HG03103 (cell line): ENCODE measurements at regions not wholly inside any gene's neighbourhood (a gene's known extent, or its start where the extent isn't known, plus 50 kb on each side); places are given as distances from the start of the nearest gene placed in this dataset.

Experiments
- ATAC-seq: cut with Tn5 transposase; IDR thresholded peaks from one replicate; pipeline ENCODE4 v1.9.1; 2021; ENCODE audit warnings: low read depth; ENCODE audit not compliant: unreplicated experiment

DNA sequence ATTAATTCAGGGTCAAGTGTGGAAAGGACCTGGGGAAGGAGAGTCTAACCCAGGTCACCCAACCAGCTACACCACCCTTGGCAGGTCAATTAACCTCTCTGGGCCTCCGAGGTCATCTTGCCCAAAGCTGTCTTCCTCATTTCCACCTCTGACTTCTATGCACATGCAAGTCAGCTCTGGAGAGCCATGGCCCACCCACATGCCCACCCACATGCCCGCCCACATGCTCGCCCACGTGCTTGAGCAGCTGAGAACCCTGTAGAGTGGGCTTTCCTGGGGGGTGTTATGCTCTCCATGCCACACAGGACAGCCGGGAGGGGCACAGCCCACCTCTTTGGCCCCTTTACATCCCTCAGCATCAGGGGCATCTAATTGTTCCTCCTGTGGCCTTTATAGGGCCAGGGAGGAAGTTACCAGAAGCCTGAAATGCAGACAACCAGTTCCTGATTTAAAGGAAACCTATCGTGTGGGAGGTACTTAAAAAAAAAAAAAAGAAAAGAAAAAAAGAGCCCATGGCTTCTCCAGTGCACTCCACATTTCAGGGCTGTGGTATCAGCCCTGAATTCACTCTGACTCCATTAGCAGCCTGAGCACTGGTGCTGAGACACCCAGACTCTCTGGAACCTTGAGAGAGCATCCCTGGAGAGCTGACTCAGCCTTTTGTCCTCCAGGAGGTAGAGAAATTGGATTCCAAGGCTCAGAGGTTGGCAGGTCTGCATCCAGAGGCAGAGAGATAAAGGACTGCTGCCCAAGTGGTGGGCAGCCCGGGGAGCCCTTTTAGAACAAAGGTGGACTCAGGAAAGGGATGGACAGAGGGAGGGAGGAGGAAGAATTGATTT is 176.2 kb upstream of the ZMIZ1 start:
- no peak for ATAC-seq

- ATAC-seq, result no peak
Measured at GRCh38 chr10:78893217-78893616, 175.5 kb upstream of the ZMIZ1 start.

DNA sequence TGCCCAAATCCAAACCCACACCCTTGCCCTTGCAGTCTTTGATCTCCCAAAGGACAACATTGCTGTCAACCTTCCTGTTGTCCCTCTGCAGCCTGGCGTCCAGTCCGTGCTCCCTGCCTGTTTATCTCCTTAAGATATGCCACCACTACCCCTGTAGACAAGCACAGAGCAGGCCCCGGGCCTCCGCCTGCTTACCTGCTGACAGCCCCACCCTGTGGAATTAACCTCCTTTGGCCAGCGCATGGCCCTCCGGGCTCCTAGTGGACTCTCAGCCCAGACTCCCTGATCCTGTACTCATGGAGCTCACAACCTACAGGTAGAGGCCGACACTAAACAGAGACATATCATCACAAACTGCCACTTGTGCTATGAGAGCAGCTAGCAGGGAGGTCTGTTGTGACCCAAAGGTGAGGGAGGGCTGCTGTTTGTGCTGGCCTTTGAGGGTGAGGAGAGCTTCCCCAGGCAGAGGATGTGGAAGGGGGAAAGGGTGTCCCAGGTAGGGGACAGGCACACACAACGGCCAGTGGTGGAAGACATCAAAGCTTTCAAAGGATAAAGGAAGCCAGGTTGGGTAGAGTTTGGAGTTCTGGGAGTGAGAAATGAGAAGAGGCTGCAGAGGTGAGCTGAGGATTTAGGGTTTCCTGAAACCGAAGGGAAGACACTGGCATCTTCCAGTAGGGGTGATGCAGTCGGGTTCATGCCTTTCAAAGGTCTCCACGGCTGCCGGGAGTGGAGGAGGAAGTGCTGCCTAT is 174.5 kb upstream of the ZMIZ1 start:
- no peak for ATAC-seq

DNA sequence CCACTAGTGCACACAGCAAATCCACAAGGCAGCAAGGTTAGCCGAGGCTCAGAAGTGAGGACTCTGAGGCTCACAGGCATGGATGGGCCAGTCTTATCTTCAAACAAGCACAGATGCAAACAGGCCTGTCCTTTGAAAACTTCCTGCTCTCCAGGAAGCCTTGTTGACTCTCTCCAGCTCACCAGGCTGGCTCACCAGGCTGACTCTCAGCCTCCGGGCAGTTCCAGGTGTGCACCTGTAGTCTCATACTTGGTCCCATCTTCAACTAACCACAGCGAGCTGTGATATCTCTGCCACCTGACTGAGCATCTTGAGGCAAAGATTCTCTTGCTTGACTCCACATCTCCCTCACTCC is 173.9 kb upstream of the ZMIZ1 start:
- no peak for ATAC-seq

GRCh38 chr10:78895469-78895868 is 173.3 kb upstream of the ZMIZ1 start:
- no peak for ATAC-seq

DNA sequence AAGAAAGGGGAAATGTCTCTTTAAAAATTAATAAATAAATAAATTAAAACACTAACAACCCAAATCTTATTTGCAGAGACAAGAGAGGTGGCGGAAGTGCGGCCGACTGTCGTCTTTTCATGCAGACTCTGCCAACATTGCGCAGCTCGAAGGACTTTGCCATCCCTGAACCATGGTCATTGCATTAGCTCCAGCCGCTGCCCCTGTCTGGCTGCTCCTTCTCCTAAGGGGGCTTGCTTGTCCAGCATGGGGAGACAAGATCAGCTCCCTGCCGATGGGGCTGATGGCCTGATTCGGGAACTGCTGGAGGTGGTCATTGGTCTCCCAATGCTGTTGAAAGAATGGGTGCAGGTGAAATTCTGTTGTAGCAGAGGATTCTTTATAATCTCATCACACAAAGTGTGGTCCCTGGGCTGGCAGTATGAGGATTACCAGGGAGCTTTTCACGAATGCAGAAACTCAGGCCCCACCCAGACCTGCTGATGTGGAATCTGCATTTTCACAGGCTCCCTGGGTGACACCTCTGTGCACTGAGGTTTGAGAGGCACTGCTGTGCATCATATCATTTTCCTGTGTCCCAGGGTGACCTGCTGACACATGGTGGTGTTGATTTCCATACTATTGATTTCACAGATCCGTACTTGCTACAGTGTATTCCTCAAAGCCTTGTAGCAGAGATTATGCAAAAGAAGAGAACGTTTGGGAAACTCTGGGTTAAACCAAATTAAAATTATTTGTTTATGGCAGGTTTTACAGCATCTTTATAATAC is 172.4 kb upstream of the ZMIZ1 start:
- no peak for ATAC-seq

- no peak for ATAC-seq
Measured at GRCh38 chr10:78898341-78899097, 170.2 kb upstream of the ZMIZ1 start.

- no peak for ATAC-seq
Measured at GRCh38 chr10:78899098-78899754, 169.5 kb upstream of the ZMIZ1 start.

DNA sequence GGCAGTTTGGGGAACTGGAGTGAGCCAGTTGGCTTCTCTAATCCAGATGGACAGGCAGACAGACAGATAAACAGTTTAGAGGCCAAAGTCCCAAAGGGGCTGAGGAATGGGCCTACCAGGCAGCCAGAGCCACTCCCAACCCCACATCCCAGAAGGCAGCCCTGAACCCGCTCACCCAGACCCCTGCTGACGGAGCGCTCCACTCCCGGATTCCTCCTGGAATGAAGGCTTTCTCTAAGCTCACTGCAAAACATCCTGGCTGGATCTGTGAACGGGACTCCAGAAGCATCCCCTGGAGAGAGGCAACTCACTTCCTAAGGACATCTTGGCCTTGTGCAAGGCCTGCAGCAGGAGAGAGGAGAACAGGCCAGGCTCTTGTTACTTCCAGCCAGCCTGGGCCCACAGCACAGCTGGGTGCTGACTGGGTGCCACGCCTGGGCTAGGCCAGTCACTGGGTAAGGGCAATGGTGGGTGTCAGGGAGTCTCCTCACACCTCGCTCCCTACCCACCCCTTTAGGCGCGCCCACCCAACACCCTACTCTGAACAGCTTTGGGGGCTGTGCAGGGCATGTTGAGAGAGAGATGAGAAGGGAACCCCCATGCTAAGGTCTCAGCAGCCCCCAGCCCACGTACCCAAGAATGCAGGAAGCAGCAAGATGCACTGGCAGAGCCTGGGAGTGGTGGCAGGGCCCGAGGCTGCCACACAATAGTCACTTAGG is 168.6 kb upstream of the ZMIZ1 start:
- no peak for ATAC-seq

DNA sequence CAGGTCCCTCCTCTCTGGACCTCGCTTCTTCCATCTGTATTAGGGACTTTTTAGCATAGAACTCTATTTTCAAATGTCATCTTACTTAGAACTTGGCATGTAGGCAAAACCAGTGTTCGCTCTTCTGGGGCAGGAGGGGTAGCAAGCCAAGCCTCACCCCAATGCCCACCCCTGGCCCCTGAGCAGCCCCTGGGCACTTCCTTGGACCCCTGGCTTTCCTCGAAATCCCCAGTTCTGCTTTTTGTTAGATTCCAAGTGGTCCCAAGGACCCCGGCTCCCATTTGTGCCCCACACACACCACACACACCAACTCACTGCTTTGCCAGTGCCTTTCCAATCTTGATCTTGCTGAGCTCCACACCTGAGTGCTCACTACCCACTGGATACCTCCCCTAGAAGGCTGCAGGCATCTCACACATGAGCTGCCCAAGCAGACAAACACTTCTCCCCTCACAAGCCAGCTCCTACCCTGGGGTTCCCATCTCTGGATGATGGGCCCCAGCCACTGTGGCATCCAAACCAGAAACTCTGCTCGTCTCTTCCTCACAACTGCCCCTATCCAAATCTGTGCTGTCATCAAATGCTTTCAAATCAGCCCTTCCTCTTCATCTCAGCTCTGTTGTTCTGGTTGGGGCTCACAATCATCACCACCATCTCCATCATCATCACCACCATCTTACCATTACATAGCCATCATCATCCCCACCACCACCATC is 167.9 kb upstream of the ZMIZ1 start:
- ATAC-seq, result no peak

DNA sequence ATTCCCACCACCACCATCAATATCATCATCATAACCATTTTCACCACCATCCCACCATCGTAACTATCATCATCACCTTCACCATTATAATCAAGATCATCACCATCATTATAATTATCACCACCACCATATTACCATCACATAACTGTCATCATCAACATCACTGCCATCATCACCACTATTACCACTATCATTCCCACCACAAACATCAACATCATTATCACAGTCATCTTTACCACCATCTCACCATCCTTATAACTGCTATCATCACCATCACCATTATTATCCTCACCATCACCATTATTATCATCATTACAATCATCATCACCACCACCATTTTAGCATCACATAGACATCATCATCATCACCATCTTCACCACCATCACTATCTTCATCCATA is 167.1 kb upstream of the ZMIZ1 start:
- ATAC-seq, result no peak

DNA sequence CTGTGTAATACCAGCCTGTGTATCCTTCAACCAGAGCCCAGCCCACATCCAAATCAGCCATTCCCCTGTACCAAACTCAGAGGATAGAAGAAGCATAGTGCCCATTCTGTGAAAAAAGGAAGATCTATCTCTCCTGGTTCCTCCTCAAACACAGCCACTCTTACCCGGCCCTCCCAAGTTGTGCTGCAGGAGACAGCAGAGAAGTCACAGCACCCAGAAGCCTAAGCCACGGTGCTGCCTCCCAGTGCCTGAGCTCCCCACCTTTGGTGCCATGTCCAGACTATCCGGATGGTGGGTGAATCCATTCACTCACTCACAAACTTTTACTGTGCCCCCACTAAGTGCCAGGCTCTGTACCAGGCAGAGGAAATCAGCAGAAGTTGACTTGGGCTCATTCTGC is 166.0 kb upstream of the ZMIZ1 start:
- ATAC-seq, result no peak

DNA sequence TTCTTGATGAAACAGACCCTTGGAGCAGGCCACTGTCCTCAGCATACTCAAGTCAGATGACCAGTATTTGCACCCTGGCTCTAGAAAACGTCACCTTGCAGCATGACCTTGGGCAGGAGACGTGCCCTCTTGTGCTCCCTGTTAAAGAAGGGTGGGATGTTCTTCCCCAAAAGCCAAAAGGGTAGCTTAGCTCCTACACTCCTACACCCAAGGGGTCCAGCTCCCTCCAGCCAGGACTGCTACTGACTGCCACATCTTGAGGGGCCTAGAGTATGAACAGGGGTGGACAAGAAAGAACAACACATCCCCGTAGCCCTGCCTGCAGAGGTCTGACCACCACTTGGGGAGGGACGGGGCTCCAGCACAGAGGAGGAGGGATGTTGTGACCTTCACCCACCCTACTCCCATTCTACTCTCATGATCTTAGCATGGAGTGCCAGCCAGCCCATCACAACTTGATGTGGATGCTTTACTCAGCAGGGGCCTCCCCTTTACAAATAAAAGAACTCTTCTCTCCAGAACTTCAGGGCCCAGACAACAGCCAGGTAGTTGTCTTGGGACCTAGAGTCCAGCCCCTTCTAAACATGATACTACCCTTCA is 165.3 kb upstream of the ZMIZ1 start:
- no peak for ATAC-seq

- ATAC-seq, result no peak
Measured at GRCh38 chr10:78904196-78904595, 164.6 kb upstream of the ZMIZ1 start.

DNA sequence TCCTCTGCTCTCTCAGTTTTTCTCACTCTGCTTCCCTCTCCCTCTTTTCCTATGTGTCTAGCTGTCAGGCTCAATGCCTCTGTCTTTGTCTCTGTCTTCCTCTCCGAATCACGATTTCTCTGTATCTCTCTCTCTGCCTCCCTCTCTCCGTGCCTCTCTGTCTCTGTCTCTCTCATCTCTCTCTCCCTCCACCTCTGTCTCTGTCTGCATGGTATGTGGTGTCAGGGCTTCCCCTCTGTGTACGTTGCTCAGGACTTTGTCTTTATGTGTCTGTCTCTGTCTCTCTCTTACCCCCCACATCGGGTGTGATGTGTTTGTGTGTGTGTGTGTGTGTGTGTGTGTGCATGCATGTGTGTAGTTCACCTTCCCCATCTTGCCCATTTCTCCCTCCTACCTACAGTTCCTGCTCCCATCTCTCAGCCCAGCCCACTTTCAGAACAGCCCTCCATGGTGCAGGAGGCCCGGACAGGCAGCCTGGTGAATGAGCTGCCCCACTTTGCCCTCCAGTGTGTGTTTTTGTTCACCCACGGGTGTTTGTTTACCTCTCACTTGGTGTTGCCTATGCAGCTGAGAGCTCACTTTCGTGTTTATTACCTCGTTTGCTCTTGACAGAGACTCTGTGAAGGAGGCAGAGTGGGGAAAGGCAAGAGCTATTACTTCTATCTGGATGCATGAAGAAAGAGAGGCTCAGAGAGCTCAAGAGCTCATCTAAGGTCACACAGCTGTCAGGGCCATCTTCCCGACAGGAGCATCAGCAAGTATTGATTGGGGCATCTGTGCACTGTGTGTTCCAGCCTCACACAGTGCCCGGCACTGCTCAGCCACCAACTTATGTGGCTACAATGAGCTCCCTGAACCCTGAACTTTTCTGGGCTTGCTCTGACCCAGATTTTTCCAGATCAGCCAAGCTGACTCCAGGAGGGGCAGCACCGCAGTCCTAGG is 163.5 kb upstream of the ZMIZ1 start:
- no peak for ATAC-seq

DNA sequence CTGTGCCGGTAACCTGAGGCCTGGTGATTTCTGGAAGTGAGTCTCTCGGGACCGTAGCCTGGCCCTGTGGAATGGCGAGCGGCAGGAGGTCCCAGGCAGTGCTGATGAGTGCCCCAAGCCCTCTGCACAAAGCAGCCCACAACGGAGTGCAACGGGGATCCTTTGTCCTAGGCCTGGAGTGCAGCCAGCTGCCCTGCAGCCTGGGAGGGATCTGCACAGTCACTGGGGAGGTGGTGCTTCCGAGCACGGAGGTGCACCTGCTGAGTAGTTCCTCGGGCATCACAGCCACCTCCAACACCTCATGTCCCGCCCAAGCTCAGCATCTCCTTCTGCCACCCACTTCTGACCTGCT is 162.8 kb upstream of the ZMIZ1 start:
- no peak for ATAC-seq

DNA sequence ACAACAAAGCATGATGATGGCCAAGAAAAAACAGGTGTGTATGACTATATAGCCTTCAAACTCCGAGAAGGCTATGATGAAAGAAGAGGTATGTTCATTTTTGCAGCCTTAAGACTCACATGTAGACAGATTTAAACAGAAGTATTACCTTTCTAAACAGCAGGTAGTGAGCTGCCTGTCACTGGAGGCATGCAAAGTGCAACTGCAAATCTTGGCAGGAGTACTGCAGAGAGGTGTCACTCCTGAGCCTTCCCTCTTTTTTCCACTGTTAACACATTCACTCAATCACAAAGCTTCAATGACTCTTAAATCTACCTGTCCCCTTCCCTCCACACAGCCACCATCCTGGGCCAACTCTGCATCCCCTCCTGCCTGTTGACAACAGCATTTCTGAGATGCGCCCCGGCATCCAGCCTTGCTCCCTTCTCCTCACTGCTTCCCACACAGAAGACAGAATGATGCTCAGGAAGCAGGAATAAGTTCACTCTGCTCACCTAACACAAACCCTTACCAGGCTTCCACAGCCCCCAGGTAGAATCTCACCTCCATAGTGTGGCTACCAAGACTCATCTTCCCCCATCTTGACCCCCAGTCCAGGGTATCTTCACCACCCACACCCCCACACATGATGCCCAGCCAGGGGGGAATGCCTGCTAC is 161.9 kb upstream of the ZMIZ1 start:
- ATAC-seq, result no peak
